IMR-90 (cell line): ENCODE measurements at regions not wholly inside any gene's neighbourhood (a gene's known extent, or its start where the extent isn't known, plus 50 kb on each side); places are given as distances from the start of the nearest gene placed in this dataset.

Experiments used
- CHD1 ChIP-seq: IDR thresholded peaks from 2 replicates; pipeline ENCODE4 v1.6.1; 2012; ENCODE audit warnings: low read depth, low read length, improper control_type of control experiment
- FOS ChIP-seq: fragments of 150-350 bp; IDR thresholded peaks from 2 replicates; pipeline ENCODE4 v1.6.1; 2016; ENCODE audit warnings: low read depth, low read length
- MAFK ChIP-seq: IDR thresholded peaks from 2 replicates; pipeline ENCODE4 v1.6.1; 2012; ENCODE audit warnings: low read depth, low read length, improper control_type of control experiment
- MAZ ChIP-seq: IDR thresholded peaks from 2 replicates; pipeline ENCODE4 v1.6.1; 2012; ENCODE audit warnings: low read depth, mild to moderate bottlenecking, low read length, improper control_type of control experiment, moderate library complexity, borderline replicate concordance
- MXI1 ChIP-seq: IDR thresholded peaks from 2 replicates; pipeline ENCODE4 v1.6.1; 2012; ENCODE audit warnings: low read depth, mild to moderate bottlenecking, low read length, moderate library complexity, borderline replicate concordance
- NFE2L2 ChIP-seq: fragments of 150-350 bp; IDR thresholded peaks from 2 replicates; pipeline ENCODE4 v1.6.1; 2016; ENCODE audit warnings: low read depth, mild to moderate bottlenecking, low read length
- POLR2A ChIP-seq: IDR thresholded peaks from 2 replicates; pipeline ENCODE4 v1.6.1; 2012; ENCODE audit warnings: mild to moderate bottlenecking, low read depth, low read length
- RAD21 ChIP-seq: IDR thresholded peaks from 2 replicates; pipeline ENCODE4 v1.6.1; 2012; ENCODE audit warnings: low read length, improper control_type of control experiment
- RCOR1 ChIP-seq: IDR thresholded peaks from 2 replicates; pipeline ENCODE4 v1.6.1; 2012; ENCODE audit warnings: mild to moderate bottlenecking, low read length, improper control_type of control experiment; ENCODE audit not compliant: insufficient replicate concordance
- RFX5 ChIP-seq: IDR thresholded peaks from 2 replicates; pipeline ENCODE4 v1.8.0; 2012; ENCODE audit warnings: low read depth, mild to moderate bottlenecking, low read length, moderate library complexity
- SMC3 ChIP-seq: fragments of 150-350 bp; IDR thresholded peaks from 2 replicates; pipeline ENCODE4 v1.6.1; 2016; ENCODE audit warnings: low read depth, mild to moderate bottlenecking, antibody characterized with exemption, low read length, moderate library complexity
- TF ChIP-seq, protein P1 (sequence below): conservative IDR thresholded peaks from 2 replicates; pipeline ENCODE4 v1.5.1; 2012; ENCODE audit warnings: mild to moderate bottlenecking, low read depth, low read length, improper control_type of control experiment
- TF ChIP-seq, protein P2 (sequence below): fragments of 150-350 bp; IDR thresholded peaks from 2 replicates; pipeline ENCODE4 v1.6.1; 2017; ENCODE audit warnings: mild to moderate bottlenecking, antibody characterized with exemption, low read length, low read depth

DNA sequence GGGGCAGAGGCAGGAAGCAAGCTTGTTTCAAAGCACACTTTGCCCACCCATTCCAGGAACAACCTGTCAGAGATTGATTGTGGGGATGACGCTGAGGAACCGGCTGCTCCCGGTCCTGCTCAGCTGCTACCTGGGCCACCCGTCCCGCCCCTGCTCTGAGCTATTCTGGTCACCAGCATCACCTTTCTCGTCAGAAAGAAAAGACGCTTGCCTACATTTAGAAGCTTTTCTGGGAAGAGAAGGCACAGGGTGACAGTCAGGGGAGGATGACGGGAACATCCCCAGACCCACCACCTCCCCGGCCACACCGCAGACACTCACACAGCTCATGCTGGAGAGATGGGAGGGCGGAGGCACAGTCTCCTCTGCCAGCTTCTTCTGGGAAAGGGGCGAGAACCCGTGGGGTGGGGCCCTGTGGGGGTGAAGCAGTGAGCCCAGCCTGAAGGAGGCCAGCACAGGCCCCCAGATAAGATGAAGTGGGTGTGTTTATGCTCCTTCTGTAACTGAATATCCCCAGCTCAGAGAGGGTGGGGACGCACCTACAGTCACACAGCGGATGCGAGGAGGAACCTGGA, 81.8 kb downstream of the CPZ start:
- TF ChIP-seq CHD1: no peak
- TF ChIP-seq, protein P1, sequence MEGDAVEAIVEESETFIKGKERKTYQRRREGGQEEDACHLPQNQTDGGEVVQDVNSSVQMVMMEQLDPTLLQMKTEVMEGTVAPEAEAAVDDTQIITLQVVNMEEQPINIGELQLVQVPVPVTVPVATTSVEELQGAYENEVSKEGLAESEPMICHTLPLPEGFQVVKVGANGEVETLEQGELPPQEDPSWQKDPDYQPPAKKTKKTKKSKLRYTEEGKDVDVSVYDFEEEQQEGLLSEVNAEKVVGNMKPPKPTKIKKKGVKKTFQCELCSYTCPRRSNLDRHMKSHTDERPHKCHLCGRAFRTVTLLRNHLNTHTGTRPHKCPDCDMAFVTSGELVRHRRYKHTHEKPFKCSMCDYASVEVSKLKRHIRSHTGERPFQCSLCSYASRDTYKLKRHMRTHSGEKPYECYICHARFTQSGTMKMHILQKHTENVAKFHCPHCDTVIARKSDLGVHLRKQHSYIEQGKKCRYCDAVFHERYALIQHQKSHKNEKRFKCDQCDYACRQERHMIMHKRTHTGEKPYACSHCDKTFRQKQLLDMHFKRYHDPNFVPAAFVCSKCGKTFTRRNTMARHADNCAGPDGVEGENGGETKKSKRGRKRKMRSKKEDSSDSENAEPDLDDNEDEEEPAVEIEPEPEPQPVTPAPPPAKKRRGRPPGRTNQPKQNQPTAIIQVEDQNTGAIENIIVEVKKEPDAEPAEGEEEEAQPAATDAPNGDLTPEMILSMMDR: no peak
- TF ChIP-seq POLR2A: no peak
- no peak for TF ChIP-seq NFE2L2
- TF ChIP-seq MAFK: no peak
- no peak for TF ChIP-seq MAZ
- no peak for TF ChIP-seq RFX5
- TF ChIP-seq RCOR1: no peak
- TF ChIP-seq, protein P2, sequence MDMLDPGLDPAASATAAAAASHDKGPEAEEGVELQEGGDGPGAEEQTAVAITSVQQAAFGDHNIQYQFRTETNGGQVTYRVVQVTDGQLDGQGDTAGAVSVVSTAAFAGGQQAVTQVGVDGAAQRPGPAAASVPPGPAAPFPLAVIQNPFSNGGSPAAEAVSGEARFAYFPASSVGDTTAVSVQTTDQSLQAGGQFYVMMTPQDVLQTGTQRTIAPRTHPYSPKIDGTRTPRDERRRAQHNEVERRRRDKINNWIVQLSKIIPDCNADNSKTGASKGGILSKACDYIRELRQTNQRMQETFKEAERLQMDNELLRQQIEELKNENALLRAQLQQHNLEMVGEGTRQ: no peak
- no peak for TF ChIP-seq RAD21
- no peak for TF ChIP-seq SMC3
- TF ChIP-seq MXI1: no peak
- TF ChIP-seq FOS: no peak
